Astrocyte of the cerebellum (primary cell): ENCODE measurements at regions not wholly inside any gene's neighbourhood (a gene's known extent, or its start where the extent isn't known, plus 50 kb on each side); places are given as distances from the start of the nearest gene placed in this dataset.

Source experiments
- DNase-seq: peaks from one replicate; pipeline ENCODE4 v3.0.0-alpha.2; 2011; ENCODE audit warnings: low read depth
- H3K4me3 ChIP-seq: 2 replicates; pipeline ENCODE4 v1.5.1; 2011; ENCODE audit warnings: mild to moderate bottlenecking, low read depth, low read length, moderate library complexity
- in situ Hi-C: cut with HindIII; loops from 2 replicates; pipeline ENCODE4 v1.10.0; 2017; ENCODE audit warnings: low sequenced_read_pairs
- TF ChIP-seq, protein P1 (sequence below): IDR thresholded peaks from 2 replicates; pipeline ENCODE4 v1.5.1; 2012; ENCODE audit warnings: low read length, low read depth, moderate library complexity, mild to moderate bottlenecking; ENCODE audit errors: missing control alignments

DNA sequence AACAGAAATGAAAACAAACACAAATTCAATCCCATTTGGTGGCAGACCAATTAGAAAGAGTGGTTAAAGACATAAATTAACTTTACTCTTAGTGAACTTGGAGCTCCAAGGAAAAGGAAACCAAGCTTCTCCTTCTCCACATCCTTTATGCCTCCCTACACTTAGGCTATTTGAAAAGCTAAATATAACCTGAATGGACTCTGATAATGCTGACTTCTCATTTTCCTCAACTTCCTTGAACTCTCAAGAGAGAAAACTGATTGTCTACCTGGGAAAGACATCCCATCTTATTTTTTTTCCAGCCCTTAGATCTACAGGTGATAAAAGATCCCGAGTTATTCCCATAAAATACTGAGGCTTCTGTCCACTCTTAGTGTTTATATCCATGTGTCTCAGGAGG is 178.4 kb upstream of the SPAG17 start:
- TF ChIP-seq, protein P1, sequence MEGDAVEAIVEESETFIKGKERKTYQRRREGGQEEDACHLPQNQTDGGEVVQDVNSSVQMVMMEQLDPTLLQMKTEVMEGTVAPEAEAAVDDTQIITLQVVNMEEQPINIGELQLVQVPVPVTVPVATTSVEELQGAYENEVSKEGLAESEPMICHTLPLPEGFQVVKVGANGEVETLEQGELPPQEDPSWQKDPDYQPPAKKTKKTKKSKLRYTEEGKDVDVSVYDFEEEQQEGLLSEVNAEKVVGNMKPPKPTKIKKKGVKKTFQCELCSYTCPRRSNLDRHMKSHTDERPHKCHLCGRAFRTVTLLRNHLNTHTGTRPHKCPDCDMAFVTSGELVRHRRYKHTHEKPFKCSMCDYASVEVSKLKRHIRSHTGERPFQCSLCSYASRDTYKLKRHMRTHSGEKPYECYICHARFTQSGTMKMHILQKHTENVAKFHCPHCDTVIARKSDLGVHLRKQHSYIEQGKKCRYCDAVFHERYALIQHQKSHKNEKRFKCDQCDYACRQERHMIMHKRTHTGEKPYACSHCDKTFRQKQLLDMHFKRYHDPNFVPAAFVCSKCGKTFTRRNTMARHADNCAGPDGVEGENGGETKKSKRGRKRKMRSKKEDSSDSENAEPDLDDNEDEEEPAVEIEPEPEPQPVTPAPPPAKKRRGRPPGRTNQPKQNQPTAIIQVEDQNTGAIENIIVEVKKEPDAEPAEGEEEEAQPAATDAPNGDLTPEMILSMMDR, result no peak
- H3K4me3 ChIP-seq, result no peak overlapping the region
- in situ Hi-C loops, result no loop called here
- DNase-seq, result no peak

DNA sequence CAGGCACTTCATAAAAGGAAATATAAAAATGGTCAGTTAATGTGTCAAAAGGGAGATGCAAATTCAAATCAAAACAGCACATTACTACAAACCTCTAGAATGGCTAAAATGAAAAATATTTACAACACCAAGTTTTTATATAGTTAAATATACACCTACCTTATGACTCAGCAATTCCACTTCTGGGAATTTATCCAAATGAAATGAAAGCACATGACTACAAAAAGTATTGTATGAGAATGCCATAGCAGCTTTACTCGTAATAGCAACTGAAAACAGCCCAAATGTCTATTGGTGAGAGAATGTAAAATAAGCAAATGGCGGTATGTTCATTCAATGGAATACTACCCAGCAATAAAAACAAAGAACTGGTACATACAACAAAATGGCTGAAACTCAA is 175.8 kb upstream of the SPAG17 start:
- H3K4me3 ChIP-seq, result no peak overlapping the region
- in situ Hi-C loops, result no loop called here
- TF ChIP-seq, protein P1, result no peak
- peak; percentile 67 for DNase-seq

DNA sequence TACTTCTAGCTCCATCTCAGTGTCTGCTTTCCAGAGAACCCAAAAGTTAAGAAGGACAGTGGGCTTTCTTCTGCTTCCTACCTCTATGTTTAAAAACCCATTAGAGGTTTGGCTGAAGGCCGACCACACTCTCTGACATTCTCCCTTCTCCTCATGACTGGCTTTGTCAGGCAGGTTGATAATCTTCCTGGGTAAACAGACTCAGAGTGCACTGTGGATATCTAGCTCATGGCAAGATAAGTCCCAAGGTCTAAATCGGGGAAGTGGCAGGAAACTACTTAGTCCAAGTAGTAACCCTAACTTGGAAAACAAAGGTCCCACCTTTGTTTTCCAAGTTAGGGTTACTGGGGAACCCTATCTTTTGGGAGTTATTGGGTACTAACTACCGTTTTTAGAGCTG is 161.9 kb upstream of the SPAG17 start:
- TF ChIP-seq, protein P1, result no peak
- in situ Hi-C loops, result no loop called here
- no peak for DNase-seq
- H3K4me3 ChIP-seq, result no peak overlapping the region

DNA sequence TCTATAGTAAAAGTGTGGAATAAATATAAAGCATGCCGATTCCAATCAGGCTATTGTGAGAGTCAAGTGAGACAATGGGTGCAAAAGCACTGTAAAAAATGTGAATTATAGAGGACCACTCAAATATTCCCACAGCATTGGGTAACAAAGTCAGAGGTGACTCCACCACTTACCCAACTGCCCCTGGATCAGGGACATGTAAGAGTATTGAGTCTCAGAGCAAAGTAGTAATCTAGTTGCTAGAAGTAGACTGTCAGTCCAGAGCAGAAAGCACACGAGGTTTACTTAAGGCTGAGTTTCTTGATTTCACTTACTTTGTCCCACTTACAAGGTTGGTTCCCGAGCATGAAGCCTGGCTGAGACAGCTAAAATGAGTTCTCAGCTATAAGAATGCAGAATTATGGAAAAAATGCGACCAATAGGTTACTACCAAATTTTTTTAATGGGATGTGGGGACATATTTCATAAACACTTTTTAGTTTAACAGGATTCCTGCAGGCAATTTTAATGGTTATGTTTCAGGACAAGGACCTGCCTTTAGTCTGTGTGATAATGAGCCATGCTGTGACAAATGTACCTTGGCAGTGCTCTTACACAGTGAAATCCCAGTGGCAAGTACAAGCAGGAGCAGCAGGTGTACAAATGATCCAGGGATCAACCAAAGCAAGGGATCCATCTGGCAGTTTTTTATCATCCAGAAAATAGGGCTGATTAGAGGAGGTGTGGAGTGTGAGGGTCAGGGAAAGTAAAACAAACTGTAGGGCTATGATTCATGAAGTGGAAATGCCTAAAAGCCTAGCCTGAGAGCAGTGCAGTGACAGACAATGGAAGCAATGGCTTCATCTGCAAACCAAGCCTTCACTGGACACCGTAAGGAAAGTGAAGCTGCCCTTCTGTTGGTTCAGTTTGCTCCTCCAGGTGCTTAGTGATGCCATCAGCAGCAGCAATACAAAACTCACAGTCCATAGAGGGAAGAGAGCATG is 156.2 kb upstream of the SPAG17 start:
- in situ Hi-C loops, result no loop called here
- TF ChIP-seq, protein P1, result no peak
- H3K4me3 ChIP-seq, result no peak overlapping the region
- DNase-seq, result no peak

DNA sequence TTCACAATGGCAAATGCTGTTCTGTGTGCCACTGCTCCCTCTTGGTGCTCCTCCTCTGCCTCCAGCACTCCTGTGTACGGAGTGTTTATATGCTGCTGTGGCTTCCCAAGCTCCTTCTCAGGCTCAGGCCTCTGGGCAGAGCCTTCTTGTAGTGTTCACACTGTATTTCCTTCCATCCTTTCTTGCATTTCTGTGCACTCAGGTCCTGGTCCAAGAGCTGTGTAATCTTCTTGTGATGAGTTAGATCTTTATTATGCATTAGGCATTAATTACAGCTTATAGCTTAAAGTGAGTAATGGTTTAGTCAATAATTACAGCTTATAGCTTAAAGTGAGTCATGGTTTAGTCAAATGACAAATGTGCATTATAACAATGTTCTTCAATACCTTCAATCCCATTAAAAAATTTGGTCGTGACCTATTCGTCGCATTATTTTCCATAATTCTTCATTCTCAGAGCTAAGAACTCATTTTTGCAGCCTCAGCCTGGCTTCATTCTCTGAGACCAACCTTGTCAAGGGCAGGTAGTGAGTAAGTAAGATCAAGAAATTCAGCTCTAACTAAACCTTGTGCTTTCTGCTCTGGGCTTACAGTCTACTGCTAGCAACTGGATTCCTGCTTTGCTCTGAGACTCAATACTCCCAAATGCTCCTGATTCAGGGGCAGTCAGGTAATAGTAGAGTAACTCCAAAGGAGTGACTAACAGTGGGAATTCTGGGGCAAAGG is 154.5 kb upstream of the SPAG17 start:
- DNase-seq, result no peak
- TF ChIP-seq, protein P1, result no peak
- no peak overlapping the region for H3K4me3 ChIP-seq
- in situ Hi-C loops, result no loop called here

DNA sequence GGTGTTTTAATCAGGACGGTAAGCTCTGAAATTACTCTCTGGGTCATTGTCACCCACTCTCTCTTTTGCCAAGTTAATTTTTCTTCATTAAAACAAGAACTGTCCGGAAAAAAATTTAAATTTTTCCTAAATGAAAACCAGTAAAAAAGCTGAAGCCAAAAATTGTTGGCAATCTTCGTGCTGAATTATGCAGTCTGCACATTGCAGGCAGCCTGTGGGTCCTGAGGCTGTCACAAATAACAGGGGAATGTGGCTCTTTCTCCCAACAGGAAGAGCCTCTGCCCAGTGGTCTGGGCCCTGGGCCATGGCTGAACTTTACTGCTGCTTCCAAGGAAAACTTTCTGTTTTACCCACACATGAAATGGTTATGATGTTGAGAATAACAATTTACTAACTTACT is 153.9 kb upstream of the SPAG17 start:
- TF ChIP-seq, protein P1, result no peak

More for the DNA sequence above, 153.9 kb upstream of the SPAG17 start:
- no peak overlapping the region for H3K4me3 ChIP-seq
- in situ Hi-C loops, result no loop called here
- DNase-seq, result peak; percentile 18
